ENCODE measurements at regions not wholly inside any gene's neighbourhood (a gene's known extent, or its start where the extent isn't known, plus 50 kb on each side); places are given as distances from the start of the nearest gene placed in this dataset.

DNA sequence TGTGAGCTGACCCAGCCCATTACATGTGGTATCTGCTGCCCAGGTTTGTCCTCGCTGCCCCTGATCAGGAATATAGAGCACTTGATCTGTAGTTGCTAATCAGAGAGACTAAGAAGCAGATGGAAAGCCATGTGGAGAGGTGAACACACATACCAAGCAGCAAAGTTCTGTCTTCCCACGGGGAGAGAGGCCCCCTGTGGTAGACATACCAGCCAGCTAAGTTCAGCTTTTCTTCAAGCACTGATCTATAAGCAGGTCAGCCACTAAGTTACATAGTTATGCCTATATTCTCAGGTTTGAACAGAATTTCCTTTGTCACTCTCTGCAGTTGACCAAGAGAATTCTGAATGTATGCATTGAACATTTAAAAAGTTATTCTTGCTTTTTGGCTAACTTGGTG, 76.4 kb downstream of the DDX3Y start:
- no peak for FAIRE-seq
- DNase-seq (ENCODE audit: extremely low spot score, insufficient read length, low read depth): no peak

DNA sequence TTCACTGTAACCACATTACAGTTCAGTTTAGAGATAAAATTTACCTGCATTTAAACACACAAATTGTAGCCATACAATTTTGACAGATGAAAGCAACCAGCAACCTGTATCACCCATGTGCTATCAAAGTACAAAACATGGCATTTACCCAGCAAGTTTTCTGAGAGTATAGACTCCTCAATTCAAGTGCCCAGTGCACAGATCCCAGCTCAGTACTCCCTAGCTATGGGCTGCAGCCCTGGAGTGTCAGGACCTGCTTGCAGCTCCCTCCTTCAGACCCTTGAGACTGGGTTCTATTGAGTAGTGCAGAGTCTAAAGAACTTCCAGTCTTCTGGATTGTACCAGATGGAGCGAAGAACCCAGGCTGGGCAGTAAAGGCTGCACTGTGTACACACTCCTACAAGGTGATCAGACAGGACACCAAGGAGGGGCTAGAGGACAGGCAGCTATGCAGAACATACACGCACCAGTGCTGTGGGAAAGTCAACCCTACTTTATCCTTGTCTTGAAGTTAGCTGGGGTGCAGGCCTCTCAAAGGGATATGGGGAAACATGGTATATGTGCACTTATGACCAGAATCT, 77.7 kb downstream of the DDX3Y start:
- DNase-seq (ENCODE audit: extremely low spot score, insufficient read length, low read depth) (no peak), FAIRE-seq (no peak)

DNA sequence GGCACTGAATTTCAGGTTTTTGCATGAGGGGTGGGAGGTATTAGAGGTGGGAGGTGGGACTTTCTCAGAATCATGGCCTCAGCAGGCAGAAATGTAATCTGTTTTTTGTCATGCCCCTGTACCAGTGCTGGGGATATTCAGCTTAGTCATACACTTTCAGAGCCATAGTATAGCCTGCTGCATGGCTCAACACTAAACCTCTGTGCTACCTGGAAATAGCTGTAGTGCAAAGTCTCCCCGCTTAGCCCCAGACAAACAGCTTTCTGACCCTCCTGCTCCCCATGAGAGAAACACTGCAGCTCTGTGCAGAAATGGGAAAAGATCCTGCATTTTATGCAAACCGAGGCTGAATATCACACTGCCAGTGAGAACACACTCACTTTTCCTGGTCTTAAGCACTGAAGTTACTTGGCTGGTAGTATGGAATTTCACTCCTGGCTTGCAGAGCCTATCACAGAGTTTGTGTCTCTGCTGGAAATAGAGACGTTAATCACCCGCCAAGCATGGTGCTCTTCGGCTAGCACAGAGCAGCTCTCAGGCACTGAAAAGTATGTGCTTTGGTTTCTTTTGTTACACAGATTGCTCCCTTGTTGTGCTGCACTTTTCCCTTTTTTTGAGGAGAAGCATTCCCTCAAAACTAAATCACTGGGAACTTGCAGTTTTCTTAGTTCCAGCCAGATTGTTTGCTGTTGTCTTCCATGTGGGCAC, 80.1 kb downstream of the DDX3Y start:
- FAIRE-seq: no peak

DNA sequence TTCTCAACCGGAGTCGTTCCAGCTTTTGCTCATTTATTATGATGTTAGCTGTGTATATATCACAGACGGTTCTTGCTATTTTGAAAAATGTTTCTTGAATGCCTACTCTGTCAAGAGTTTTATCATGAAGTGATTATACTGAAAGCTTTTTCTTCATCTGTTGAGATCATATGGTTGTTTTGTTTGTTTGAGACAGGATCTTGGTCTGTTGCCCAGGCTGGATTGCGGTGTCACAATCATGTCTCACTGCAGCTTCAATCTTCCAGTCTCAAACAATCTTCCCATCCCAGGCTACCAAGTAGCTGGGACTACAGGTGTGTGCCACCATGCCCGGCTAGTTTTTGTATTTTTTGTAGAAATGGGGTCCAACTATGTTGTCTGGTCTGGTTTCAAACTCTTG, 112.8 kb downstream of the DDX3Y start:
- FAIRE-seq: peak; percentile 35
- no peak for DNase-seq (ENCODE audit: extremely low spot score, insufficient read length, low read depth)

More for the DNA sequence above, 80.1 kb downstream of the DDX3Y start:
- DNase-seq (ENCODE audit: extremely low spot score, insufficient read length, low read depth): no peak

DNA sequence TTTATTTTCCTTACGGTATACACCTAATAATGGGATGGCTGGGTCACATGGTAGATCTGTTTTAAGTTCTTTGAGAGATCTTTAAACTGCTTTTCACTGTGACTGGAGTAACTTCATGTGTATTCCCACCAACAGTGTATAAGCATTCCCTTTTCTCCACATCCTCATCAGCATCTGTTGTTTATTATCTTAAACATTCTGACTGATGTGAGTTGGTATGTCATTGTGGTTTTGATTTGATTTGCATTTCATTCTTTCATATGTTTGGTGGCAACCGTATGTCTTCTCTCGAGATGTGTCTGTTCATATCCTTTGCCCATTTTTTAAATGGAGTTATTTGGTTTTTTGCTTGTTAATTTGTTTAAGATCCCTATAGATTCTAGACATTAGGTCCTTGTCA, 114.8 kb downstream of the DDX3Y start:
- DNase-seq (ENCODE audit: extremely low spot score, insufficient read length, low read depth): no peak

DNA sequence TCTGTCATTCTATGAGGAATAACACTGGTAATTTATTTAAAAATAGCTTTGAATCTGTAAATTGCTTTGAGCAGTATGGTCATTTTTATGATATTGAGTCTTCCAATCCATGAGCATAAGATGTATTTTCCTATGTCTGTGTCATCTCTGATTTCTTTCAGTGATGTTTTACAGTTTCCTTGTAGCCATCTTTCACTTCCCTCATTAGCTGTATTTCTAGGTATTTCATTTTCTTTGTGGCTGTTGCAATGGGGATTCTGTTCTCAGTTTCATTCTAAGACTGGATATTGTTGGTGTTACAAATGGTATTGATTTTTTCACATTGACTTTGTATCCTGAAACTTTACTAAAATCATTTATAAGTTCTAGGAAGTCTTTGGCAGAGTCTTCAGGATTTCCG, 116.2 kb downstream of the DDX3Y start:
- FAIRE-seq (peak; percentile 84), DNase-seq (ENCODE audit: extremely low spot score, insufficient read length, low read depth) (no peak)

More for the DNA sequence above, 114.8 kb downstream of the DDX3Y start:
- peak; percentile 66 for FAIRE-seq

DNA sequence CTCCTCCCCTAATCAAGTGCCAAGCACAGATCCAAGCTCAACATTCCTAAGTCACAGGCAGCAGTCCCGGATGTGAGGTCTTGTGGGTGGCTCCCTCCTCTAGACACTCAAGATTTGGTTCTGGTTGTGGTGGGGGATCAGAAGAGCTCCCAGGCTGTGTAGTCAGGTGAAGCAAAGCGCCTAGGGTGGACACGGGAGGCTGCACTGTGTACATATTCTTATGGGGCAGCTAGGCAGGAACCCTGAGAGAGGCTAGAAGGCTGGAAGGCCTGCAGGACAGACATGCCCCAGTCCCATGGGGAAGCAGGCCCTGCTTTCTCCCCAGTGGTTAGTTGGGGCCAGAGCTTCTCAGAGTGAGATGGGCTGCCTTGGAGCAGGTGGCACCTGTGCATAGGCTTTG, 118.9 kb downstream of the DDX3Y start:
- FAIRE-seq: no peak
- DNase-seq (ENCODE audit: extremely low spot score, insufficient read length, low read depth): no peak

DNA sequence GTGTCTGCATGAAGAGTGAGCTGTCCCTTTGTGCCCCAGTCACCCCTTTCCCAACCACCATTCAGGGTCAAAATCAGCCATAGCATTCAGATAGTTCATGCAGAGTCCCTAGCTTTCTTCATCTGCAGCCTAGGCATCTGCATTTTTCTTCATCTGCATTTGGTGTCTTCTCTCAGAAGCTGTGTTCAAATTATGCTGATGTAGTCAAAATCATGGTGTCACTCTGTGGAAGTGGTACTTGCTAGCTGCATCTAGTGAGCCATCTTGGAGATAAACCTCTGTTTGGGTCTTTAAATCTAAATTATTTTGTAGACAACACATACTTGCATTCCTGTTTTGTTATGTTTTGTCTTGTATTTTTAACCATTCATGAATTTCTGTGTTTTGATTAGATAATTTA, 119.8 kb downstream of the DDX3Y start:
- DNase-seq (ENCODE audit: extremely low spot score, insufficient read length, low read depth): no peak
- no peak for FAIRE-seq

DNA sequence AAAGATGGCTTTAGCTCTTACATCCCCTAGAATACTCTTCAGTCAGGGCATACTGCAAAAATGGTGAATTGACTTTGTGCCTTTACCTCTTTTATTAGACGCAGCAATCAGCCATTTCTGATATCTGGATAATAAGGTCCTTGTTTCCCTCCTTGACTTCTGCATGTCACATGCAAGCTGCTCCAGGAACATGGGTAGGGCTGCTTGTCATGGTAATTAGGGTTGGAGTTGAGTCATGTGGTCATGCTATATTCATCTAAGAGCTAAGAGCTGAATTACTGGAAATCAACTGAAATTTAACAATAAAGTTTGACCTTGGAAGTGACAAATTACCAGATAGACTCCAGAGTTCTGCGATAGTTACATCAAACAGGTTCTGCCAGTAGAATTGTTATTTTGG, 122.2 kb downstream of the DDX3Y start:
- DNase-seq (ENCODE audit: extremely low spot score, insufficient read length, low read depth) (no peak), FAIRE-seq (no peak)

DNA sequence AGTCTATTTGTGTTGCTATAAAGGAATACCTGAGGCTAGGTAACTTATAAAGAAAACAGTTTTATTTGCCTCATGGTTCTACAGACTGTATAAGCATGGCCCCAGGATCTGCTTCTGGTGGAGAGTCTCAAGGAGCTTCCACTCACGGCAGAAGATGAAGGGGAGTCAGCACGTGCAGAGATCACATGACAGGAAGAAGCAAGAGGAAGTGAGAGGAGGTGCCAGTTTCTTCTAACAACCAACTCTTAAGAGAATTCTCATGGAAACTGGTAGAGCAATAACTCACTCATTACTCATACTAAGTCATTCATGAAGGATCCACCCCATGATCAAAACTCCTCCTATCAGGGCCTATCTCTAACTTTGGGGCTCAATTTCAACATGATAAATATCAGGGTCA, 135.6 kb downstream of the DDX3Y start:
- no peak for DNase-seq (ENCODE audit: extremely low spot score, insufficient read length, low read depth)
- FAIRE-seq: no peak

DNA sequence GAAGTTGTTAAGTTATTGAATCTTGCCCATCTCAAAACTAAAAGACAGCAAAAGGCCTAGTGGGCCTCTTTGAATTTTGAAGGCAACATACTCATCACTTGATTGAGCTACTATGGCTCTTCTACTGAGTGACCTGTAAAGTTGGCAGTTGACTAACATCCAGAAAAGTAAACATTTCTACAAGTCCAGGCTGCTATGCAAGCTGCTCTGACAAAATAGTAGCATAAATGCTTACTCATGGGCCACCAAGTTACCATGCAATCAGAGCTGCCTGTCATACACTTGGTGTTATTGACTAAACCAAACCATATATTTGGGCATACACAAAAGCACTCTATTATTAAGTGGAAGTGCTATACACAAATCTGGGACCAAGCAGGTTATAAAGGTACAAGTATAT, 148.8 kb downstream of the DDX3Y start:
- no peak for FAIRE-seq
- DNase-seq (ENCODE audit: extremely low spot score, insufficient read length, low read depth): no peak

DNA sequence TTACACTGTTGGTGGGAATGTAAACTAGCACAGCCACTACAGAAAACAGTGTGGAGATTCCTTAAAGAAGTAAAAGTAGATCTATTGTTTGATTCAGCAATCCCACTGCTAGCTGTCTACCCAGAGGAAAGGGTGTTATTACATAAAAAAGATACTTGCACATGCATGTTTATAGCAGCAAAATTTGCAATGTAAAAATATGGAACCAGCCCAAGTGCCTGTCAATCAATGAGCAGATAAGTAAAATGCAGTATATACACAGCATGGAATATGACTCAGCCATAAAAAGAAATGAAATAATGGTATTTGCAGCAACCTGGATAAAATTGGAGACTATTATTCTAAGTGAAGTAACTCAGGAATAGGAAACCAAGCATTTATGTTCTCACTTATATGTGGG, 161.7 kb downstream of the DDX3Y start:
- DNase-seq (ENCODE audit: extremely low spot score, insufficient read length, low read depth) (no peak), FAIRE-seq (no peak)

DNA sequence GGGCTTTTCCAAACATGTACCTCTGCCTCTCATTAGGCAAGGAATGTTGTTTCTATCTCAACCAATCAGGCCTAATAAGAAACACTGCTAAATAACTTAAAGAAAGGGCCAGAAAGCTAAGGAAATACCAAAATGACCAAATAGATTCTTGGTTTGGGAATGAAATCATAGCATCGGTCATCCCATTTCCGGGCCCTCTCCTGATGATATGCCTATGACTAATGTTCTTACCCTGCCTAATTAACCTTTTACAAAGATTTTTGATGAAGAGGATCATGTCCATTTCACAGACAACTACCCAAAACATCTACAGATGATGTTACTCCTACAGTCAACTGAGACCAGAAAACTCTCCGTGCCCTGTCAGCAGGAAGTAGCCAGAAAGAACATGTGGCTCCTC, 164.0 kb downstream of the DDX3Y start:
- no peak for FAIRE-seq
- DNase-seq (ENCODE audit: extremely low spot score, insufficient read length, low read depth): no peak

DNA sequence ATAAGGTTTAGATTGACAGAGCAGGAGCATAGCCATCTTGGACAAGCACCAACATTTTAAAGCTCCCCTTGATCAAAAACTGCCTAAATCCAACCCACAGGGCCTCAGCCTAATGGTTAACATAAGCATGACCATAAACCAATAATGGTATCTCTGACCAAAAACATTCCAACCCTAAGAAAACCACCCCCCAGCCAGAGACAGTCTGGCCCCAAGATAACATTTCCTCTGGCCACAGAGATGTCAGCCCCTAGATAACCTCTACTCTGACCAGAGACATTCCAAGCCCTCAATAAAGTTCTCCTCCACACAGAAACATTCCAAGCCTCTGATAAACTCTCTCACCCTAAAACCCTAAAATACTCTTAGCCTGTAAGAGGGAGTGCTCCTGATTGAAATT, 164.4 kb downstream of the DDX3Y start:
- no peak for DNase-seq (ENCODE audit: extremely low spot score, insufficient read length, low read depth)
- no peak for FAIRE-seq

DNA sequence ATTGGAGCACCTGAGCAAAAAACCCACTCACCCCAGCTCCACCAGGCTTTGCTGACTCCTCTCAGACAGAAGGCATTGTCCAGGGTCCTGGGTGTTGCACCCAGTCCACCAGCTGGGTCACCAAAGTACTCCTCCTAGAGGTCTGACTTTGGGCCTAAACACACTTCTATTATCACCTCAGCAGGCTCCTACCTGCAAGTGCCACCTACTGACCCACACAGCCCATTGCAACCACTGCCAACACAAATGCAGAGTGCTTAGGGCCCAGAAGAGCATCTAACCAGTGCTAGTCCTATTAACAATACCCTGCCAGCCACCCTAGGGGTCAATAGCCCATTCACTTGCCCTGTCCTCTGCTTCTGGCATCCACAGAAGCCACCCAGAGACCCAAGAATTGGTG, 178.1 kb downstream of the DDX3Y start:
- peak; percentile 59 for FAIRE-seq
- no peak for DNase-seq (ENCODE audit: extremely low spot score, insufficient read length, low read depth)

DNA sequence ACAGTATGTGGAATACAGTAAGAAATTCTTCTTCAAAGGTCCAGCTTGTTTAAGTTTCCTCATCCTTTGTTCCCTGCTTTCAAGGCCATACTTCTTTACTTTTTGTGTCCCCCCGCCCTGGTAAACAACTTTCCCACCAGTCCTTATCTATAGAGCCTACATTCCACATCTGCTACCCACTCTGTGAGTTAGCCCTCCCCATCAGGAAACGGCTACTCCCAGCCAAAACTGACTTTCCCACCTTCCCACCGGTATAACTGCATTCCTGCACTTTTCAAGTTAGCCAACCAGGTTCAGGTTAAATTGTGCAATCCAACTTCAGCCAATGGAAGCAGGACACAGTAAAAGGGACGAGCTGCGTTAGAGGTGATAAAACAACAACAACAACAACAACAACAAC, 186.9 kb downstream of the DDX3Y start:
- no peak for DNase-seq (ENCODE audit: extremely low spot score, insufficient read length, low read depth)
- no peak for FAIRE-seq

DNA sequence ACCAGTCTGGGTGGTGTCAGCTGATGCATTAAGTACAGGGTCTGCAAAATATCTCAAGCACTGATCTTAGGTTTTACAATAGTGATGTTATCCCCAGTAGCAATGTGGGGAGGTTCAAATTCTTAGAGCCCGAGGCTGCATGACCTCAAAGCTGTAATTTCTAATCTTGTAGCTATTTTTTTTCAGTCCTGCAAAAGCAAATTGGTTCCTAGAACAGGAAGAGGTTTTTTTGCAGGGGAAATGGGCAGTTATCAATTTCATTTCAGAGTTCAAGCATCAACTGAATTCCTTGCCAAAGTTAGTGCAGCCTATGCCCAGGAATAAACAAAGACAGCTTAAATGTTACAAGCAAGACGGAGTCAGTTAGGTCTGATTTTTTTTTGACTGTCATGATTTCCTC, 188.3 kb downstream of the DDX3Y start:
- FAIRE-seq (no peak), DNase-seq (ENCODE audit: extremely low spot score, insufficient read length, low read depth) (no peak)

DNA sequence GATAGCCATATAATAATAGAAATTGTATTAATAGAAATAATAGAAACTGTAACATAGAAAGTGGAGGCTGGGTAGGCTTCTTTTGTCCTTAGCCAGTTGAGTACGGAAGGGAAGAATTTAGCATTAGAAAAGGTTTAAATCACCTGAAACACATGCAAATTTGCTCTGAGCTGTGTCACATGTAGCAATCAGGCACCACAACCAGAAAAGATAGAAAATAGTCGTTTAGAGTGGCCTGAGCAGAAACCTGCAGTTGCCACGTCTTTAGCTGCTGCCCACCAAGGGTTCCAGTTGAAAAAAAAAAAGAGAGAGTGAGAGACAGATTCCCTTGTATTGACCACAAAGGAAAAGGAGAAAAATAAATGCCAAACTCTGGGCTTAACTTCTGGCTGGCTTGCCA, 188.8 kb downstream of the DDX3Y start:
- FAIRE-seq (no peak), DNase-seq (ENCODE audit: extremely low spot score, insufficient read length, low read depth) (no peak)

DNA sequence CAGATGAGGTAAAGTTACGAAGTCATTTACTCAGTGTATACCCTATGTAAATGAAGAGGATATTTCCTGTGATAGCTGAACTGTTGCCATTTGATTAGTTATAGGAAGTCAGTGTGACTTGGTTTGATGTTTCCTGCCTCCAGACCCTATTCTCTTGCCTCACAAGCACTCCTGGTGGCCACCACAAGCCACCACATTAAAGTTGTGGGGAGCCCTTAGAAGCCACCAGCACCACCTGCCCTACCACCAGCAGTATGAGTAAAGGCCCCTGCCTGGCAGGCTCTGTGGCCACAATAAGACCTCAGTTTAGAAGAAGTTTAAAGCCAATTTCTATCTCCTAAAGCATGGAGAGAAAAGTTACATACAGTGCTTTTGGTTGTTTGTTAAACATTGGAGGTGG, 189.7 kb downstream of the DDX3Y start:
- DNase-seq (ENCODE audit: extremely low spot score, insufficient read length, low read depth): no peak
- FAIRE-seq: peak; percentile 67

DNA sequence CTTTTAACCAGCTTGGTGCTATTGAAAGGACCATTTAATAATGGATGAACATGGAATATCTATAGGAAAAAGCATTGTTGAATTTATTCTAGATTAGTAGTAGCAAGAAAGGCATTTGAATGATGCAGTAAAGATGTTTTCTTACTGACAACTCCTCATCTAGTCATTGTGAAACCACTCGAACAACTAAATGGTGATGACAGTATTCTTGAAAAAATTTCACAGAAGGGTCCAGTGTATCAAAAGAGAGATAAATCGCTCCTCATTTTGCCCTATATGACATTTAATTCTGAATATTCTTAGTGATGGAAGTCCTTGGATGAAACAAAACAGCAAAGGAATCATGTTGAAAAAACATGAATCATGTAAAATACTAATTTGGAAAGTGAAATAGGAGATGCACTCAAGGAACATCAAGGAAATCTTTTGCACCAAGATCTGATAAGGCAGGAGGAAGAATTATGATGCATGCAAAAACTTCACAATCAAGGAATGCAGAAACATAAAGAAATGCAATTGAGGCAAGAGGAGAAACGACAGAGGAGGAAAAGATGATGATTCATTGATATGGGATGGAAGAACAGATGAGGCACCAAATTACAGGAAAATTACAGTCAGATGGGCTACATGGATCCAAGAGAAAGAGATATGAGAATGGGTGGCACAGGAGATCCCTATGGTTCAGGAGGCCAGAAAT, 190.4 kb downstream of the DDX3Y start:
- DNase-seq (ENCODE audit: extremely low spot score, insufficient read length, low read depth) (no peak), FAIRE-seq (no peak)

DNA sequence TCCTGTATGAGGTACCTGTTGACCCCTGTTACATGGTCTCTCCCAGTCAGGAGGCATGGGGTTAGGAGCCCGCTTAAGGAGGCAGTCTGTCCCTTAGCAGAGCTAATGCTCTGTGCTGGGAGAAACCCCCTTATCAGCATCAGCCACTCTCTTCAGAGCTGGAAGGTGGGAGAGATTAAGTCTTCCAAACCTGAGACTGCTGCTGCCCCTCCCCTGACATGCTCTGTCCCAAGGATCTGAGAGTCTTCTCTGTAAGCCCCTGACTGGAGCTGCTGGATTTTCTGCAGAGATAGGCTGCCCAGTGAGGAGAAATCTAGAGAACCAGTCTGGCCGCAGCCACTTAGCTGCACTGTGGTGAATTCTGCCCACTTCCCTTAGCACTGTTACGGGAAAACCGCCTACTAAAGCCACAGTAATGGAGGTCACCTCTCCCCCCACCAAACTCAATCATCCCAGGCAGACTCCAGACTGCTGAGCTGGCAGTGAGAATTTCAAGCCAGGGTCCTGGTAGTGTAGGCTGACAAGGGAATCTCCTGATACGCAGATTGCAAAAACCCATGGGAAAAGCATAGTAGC, 222.3 kb downstream of the DDX3Y start:
- FAIRE-seq (peak; percentile 94), DNase-seq (ENCODE audit: extremely low spot score, insufficient read length, low read depth) (no peak)

Data from GM18507 (cell line).